ENCODE measurements at regions not wholly inside any gene's neighbourhood (a gene's known extent, or its start where the extent isn't known, plus 50 kb on each side); places are given as distances from the start of the nearest gene placed in this dataset.

- no peak for DNase-seq (ENCODE audit: low read depth)
- H3K4me3 ChIP-seq (ENCODE audit: low read depth, low read length): no peak overlapping the region
- TF ChIP-seq, protein P1, sequence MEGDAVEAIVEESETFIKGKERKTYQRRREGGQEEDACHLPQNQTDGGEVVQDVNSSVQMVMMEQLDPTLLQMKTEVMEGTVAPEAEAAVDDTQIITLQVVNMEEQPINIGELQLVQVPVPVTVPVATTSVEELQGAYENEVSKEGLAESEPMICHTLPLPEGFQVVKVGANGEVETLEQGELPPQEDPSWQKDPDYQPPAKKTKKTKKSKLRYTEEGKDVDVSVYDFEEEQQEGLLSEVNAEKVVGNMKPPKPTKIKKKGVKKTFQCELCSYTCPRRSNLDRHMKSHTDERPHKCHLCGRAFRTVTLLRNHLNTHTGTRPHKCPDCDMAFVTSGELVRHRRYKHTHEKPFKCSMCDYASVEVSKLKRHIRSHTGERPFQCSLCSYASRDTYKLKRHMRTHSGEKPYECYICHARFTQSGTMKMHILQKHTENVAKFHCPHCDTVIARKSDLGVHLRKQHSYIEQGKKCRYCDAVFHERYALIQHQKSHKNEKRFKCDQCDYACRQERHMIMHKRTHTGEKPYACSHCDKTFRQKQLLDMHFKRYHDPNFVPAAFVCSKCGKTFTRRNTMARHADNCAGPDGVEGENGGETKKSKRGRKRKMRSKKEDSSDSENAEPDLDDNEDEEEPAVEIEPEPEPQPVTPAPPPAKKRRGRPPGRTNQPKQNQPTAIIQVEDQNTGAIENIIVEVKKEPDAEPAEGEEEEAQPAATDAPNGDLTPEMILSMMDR (IDR thresholded peaks at IDR 0.05; ENCODE audit: control insufficient read depth, extremely low read depth, insufficient read depth): no peak
These were observed 102.0 kb upstream of the BRINP3 start for GRCh38 chr1:190579552-190580193.

- no peak for DNase-seq (ENCODE audit: low read depth)
- TF ChIP-seq, protein P1 (IDR thresholded peaks at IDR 0.05; ENCODE audit: control insufficient read depth, extremely low read depth, insufficient read depth): no peak
- H3K4me3 ChIP-seq (ENCODE audit: low read depth, low read length): no peak overlapping the region
These were observed 106.2 kb upstream of the BRINP3 start for GRCh38 chr1:190583862-190584261.

DNA sequence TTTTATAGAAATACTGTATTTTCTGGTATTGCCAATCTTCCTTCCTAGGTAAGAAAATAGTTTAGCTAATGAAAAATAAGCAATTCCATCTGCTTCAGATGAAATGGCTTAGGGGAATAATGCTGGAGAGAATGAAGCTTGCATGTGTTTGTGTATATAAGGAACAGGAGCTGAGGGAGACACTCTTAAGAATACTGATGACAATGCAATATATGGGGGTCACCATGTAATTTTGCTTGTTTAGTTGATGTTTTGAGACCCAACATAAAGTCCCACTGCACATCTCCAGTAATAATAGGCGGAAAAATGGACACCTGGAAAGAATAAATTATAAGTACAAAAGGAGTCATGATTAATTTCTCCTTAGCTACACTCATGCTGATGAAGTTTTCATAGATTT, 110.8 kb upstream of the BRINP3 start:
- H3K4me3 ChIP-seq (ENCODE audit: low read depth, low read length): 0 out of 2 replicates have a peak overlapping the region, but pooled peaks have one; percentile 16
- DNase-seq (ENCODE audit: low read depth): no peak
- TF ChIP-seq, protein P1 (IDR thresholded peaks at IDR 0.05; ENCODE audit: control insufficient read depth, extremely low read depth, insufficient read depth): no peak

GRCh38 chr1:190595438-190595837, 117.8 kb upstream of the BRINP3 start:
- TF ChIP-seq, protein P1 (IDR thresholded peaks at IDR 0.05; ENCODE audit: control insufficient read depth, extremely low read depth, insufficient read depth): no peak
- DNase-seq (ENCODE audit: low read depth): no peak

GRCh38 chr1:190597294-190597693, 119.6 kb upstream of the BRINP3 start:
- no peak overlapping the region for H3K4me3 ChIP-seq (ENCODE audit: low read depth, low read length)
- DNase-seq (ENCODE audit: low read depth): no peak
- TF ChIP-seq, protein P1 (IDR thresholded peaks at IDR 0.05; ENCODE audit: control insufficient read depth, extremely low read depth, insufficient read depth): no peak

More at GRCh38 chr1:190595438-190595837, 117.8 kb upstream of the BRINP3 start:
- no peak overlapping the region for H3K4me3 ChIP-seq (ENCODE audit: low read depth, low read length)

- TF ChIP-seq, protein P1 (IDR thresholded peaks at IDR 0.05; ENCODE audit: control insufficient read depth, extremely low read depth, insufficient read depth): no peak
- no peak overlapping the region for H3K4me3 ChIP-seq (ENCODE audit: low read depth, low read length)
- peak; percentile 27 for DNase-seq (ENCODE audit: low read depth)
These were observed 122.0 kb upstream of the BRINP3 start for GRCh38 chr1:190599670-190600069.

- TF ChIP-seq, protein P1 (IDR thresholded peaks at IDR 0.05; ENCODE audit: control insufficient read depth, extremely low read depth, insufficient read depth): no peak
- H3K4me3 ChIP-seq (ENCODE audit: low read depth, low read length): no peak overlapping the region
- no peak for DNase-seq (ENCODE audit: low read depth)
These were observed 124.7 kb upstream of the BRINP3 start for GRCh38 chr1:190602325-190602724.

Data from LNCaP clone FGC (cell line).